HG02571 (cell line): ENCODE measurements at regions not wholly inside any gene's neighbourhood (a gene's known extent, or its start where the extent isn't known, plus 50 kb on each side); places are given as distances from the start of the nearest gene placed in this dataset.

Experiments used
- ATAC-seq: cut with Tn5 transposase; IDR thresholded peaks from one replicate; pipeline ENCODE4 v1.9.1; 2021; ENCODE audit warnings: mild to moderate bottlenecking, moderate library complexity; ENCODE audit not compliant: unreplicated experiment

DNA sequence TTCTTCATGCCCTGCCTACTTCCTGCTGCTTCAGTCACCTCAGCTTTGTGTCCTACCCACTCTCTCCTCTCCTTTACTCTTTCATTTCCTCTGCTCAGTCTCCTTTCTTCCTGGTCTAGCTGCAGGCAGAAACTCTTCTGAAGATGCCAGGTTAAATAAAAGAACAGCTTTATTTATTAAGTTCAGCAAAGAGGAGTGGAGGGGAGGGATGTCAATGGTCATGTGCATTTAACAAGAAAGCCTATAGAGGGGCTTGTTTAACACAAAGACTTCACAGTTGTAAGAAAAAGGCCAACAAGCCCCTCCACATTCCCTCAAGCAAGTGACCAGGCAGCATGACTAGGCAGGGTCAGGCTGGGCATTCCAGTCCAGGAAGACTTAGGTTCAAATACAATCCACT is 609.2 kb downstream of the INSC start:
- ATAC-seq = no peak

DNA sequence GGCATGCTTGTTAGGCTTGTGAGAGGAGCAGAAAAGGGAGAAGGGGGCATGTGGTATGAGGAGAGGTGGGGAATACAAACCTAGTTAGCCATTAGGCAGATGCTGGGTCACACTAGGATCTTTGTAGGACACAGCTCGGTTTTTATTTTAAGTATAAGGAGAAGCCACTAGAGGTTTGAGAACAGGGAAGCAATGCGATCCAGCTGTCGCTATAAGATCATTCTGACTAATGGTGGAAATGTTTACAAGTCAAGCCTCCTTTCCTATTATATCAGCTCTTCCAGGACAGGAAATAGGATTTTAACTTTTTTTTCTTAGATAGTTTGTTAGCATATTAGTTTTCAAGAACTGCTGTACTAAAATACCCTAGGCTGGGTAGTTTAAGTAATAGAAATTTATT is 609.9 kb downstream of the INSC start:
- no peak for ATAC-seq

DNA sequence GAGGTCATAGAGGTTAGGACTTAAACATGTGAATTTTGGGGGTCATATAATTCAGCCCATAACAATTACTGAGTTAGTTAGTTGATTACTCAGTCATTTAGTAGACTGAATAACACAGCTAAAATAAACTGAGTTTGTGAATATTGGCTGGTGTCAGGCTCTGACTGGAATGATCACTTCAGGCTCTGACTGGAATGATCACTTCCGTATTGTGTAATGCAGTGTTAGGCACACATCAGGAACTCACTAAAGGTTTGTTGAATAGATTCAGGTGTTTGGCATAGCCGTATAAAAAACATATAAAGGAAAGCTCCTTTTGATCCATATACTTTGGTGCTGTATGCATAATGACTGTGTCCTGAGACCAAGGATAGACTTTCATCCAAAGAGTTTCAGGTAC is 610.5 kb downstream of the INSC start:
- no peak for ATAC-seq

DNA sequence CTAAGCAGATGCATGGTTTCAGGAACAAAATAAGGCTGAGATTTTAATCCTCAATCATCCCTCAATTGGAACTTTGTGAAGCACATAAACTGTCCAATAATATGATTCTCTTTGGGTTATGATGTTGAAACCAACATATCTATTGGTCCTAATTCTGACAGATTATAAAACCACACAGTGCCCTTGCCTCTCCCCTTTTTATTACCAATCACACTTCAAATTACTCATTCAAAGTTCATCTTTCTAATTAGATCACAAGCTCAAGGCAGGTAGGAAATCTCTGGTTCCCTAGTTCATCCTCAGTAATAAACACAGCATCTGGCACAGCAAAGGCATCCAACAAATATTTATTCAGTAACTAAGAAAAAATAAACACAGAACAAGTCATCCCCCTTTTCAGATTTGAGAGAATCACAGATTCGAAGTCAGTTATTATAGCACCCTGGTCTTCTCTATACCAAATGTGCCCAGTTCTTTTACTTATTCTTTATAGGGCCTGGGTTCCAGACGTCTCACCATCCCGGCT is 611.6 kb downstream of the INSC start:
- no peak for ATAC-seq

DNA sequence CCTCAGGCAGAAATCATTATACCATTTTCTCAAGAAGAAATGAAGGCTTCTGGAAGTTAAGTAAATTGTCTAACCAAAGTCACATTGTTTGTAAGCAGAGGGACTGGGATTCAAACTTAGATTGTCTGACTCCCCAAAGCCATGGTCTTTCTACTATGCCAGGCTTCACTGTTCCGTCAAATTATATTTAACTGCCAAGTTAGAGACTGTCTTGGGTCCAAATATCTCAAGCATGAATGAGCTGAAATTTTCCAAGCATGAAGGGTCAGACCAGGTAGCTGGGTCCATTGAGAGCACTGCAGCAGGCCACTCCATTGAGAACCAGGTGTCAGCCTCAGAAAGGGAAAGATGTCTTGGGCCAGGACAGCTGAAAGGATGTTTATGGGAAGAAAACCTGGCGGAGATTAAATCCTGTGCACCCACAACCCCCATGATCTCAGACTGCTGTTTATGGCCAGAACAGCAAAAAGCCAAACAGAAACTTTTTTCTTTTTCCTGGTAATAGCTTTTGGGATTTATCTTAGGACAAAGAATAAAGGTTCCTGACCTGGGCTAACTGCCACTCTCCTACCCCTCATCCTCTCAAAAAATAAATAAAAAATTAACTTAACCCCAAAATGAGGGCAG is 612.3 kb downstream of the INSC start:
- ATAC-seq = no peak

DNA sequence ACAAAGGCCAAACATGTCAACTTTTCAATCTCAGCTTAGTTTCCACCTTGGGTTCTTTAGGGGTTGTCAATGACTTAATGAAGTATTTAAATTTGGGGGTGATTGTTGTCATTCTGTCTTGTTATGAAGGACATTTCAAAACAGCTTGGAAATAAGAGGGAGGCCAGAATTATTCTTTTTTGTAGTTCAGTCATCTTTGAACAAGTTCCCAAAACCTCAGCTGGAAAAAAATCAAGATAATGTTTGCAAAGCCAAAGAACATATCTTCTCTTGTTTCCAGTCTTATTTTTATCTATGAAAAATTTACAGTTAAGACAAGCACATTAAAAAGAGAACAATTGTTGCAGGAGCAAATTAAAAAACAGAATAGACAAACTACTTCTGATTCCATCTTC is 612.8 kb downstream of the INSC start:
- no peak for ATAC-seq

DNA sequence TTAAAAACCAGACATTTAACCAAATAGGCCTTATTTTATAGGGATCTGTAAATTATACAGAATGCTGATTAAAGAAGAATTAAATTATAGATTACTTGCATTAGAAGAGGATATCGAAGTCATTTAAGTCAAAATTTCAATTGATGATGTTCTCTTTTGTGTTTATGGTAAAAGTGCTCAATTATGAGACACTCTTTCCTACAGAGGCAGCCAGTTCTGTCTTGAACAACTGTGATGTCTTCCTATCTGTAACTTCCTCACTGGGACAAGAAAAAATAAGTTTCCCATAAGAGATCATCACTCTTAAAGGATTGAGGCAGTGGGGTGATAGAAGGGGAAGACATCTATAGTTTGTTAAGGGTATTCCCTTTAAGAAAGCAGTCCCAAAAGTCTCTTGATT is 613.5 kb downstream of the INSC start:
- no peak for ATAC-seq

DNA sequence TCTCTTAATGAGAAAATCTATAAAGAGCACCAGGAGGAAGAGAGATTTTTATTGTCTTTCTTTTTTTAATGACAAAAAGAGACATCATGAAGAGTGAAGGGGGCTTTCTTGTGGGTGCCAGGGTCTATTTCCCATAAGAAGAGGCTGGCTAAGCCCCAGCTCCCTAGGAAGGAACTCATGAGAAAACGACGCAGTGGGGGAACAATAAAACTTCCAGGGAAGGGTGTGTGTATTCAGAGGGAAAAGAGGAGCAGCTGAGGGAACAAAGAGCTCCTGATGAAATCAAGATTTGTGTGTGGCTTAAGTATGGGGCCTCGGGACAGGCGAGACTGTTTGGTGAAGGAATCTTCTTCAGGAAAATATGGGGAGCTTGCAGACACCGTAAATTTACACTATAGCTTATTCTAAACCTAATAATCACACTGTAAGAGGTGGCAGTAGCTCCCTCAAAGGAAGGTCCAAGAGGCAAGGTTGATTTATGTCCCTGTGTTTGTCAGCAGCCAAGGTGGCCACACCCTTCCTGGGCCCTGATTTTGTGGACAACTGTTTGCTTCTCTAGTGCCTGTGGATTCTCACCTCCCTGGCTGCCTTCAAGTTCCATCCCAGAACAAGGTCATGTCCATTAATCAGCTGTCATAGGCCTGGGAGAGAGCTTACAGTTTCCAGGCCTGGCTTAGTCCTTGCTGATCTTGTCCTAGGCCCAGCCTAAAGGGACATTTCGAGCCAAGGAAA is 615.7 kb downstream of the INSC start:
- no peak for ATAC-seq

DNA sequence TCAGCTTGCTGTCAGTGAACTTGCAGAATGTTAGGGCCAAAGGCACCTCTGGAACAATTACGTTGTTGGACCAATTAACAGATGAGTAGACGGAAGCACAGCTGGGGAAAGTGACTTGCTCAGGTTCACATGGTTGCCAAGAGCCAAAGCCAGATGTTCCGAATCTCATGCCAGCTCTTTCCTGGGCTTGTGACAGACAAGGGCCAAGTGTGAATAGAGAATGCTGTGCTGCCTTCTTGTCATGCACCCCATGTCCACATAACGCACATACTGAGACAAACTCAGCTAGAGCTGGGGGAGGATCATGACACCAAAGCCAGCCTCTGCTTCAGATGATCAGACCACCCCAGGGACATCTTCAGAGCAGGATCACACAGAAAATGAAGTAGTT is 616.3 kb downstream of the INSC start:
- ATAC-seq = no peak

DNA sequence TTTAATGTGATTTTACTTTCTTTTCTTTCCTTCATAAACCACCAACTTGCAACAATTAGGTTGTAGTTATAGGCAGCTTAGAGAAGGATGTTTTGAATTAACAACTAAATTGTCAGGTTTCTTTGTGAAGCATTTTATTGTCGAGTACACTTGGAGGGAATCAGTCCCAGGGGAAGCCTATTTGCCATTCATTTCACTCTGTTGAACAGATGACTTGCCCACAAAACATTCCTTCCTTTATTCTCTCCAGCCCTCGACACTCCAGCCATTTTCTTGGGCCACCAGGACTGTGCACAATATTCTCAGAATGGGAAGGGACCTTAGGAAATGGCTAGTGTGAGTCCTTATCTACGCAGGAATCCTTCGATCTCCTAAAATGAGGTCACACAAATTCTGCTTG is 620.6 kb downstream of the SOX6 start:
- ATAC-seq = no peak

DNA sequence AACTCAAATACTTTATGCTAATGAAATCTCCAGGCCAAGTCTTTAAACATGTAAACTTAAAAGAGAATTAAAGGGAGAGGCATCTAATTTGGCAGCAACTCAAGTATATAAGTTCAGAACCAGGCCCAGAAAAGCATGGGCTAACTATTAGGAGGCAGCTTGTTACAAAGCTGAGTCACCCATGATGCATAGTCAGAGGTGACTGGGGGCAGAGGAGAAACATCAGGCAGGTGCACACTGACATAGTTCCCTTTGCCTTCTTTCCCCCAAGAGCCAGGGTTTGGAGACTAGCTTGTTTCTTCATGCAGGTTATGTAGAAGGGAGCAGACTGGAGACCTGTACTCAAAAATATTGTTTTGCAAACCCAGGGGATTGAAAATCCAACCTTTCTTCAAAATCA is 619.0 kb downstream of the SOX6 start:
- no peak for ATAC-seq

DNA sequence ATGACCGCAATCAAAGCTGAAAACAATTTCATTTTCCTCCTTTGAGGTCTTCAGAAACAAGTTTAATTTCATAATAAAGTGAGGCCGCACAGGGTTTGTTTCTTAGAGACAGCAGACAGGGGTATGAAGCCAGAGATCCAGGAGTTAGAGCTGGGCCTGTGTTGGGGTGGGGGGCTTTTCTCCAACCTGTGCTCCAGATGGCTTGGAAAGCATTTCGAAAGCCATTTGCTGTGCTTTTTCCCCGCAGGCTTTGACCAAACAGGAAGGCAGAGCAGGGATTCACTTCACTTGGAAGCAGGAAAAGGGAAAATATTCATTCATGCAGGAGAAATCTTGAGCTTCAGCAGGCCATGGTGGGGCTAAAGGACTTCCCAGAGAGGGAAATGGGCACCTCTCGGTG is 617.4 kb downstream of the SOX6 start:
- ATAC-seq = no peak

DNA sequence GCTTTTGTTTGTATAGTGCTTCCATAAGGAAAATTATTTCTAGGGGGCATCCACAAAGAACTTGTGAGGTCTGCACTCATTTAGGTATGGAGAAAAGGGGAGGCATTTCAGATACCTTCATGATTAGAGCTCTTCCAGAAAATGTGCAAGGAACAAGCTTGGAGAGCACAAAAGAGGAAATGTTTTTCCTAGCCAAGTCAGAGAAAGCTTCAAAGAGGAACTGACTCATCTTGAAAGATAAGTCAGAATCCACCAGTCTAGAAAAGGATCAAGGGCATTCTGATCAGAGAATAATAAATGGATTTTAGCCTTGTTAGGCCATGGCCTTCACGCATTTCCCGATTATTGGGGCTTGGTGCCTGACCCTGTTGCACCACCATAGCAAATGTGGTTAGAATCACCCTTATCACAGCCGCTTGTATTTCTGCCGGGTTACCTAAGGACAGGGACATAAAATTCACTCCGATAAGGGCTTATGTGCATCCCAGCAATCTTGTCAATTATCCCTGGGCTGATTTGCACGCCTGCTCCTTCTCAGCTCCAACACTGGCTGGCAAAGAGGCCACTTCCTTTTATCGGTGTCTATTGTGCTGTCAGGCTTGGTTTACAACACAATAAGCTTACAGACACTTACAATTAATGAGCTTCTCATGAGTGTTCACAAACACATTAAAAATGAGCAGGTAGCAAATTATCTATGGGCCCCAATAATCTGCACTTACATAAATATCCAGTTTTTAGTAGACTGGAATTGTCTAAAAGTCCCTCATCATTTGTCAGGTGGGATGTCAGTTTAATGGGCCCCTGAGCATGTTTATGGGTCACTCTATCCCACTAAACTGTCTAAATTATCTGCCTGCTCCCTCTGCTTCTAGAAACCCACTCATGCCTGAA is 613.5 kb downstream of the SOX6 start:
- no peak for ATAC-seq

DNA sequence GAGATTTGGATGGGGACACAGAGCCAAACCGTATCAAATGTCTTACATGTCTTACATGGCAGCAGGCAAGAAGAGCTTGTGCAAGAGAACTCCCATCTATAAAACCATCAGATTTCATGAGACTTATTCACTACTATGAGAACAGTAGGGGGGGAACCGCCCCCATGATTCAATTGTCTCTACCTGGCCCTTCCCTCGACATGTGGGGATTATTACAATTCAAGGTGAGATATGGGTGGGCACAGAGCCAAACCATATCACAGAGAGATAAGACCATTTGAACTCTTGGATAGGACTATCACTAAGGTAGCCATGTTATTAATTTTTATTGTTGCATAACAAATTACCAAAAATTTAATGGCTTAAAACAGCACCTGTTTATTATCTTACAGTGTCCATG is 611.7 kb downstream of the SOX6 start:
- no peak for ATAC-seq

DNA sequence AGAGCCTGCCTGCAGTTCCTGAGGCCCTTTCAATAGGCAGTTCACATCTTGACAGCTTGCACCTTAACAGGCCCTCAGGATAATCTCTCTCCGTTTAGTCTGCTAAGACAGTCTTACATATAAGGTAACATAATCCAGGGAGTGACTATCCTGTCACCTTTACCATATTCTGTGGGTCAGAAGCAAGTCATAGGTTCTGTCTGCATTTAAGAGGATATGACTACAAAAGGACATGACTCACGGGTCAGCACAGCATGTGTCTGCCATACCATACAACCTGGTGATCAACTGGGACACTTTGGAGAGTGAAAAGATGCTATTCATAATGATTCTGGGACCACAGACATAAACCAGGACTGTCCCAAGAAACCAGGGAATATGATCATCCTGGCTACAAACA is 611.1 kb downstream of the SOX6 start:
- ATAC-seq = no peak

DNA sequence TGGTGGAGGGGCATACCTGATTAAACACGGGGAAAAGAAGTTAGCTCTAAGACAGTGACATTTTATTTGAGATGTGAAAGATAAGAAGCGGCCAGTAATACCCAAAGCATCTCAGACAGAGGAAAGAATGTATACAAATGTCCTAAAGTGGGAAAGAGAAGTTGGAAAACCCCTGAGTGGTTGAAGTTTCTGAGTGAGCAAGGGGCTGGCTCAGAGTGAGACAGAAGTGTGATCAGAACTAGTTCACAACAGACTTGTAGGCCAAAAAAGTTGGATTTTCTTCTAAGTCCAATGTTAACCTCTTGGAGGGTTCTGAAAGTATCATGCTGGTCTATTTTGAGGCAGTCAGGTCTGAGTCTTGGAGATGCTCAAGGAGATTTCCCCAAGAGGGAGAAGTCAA is 608.7 kb downstream of the SOX6 start:
- ATAC-seq = no peak

DNA sequence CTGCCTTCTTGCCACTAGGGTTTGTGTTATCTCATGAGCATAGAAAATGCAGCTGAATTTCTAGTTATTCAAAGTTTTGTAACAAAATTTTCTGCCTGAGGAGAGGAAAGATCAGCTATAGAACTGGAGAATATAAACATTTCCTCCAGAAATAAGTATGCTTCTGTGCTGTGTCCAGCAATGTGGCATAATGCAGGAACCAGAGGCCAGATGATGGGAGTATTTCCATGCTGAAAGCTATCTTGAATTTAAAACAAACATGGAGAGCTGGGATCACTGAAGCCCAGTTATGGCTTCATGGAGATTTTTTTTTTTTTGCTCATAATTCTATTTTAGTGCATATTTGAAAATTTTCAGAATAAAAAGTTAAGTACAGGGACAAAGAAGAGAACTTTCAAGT is 608.2 kb downstream of the SOX6 start:
- no peak for ATAC-seq

DNA sequence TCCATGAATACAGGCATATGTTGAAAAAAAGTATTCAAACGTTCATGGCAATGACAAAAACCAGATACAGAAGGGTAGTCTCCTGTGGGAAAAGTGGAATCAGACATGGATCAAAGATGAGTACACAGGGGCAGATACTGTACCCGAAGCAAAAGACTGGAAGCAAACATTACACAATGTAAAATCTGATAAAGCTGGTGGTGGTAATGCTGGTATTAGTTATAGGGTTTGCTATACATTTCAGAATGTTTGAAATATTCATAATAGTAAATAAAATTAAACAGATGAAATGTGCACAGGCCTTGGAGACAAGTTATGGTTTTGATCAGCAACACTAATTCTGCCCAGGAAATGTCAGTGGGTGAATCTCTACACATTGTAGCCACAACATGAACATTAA is 607.6 kb downstream of the SOX6 start:
- no peak for ATAC-seq

DNA sequence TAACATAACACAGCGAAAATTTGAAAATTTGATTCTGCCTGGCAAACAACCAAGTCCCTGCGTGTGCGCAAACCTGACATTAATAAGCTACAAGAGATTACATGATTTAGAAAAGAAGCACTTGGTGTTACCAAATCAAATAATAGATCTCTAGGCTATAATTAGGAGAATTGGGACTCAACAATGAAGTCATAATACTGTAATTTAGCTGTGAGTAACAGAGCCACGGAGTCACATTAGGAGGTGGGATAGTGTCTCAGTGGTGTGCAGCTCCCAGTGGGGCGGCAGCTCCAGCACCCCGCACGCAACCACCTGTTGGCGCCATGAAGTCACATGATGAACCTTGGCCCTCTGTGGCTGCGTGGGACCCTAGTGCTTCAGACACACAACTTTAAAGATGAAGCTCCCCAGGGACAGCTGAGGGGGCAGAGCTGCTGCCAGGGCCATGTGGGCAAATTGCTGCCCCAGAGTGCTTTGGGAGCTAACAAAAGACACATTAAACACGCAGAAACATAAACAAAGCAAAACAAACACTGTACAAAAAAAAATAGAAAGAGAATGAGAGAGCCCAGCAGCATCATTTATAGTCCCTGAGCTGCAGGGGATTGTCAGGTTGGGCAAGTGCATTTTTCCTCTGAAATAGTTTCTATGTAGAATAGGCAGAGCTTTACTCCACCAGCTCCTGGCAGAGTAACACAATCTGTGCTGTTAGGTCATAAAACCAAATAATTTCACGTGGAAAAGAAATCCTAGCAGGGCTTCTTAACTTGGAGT is 605.6 kb downstream of the SOX6 start:
- ATAC-seq = no peak

DNA sequence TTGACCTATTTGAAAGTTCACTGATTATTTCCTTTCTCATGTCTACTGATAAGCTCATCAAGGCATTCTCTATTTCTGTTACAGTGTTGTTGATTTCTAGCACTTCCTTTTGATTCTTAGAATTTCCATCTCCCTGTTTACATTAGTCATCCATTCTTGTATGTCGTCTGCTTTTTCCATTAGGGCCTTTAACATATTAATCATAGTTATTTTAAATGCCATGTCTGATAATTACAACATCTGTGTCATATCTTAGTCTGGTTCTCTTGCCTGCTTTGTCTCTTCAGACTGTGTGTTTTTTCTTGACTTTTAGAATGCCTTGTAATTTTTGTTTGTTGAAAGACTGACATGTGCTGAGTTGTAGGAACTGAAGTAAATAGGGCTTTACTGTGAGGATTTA is 602.1 kb downstream of the SOX6 start:
- no peak for ATAC-seq
